ENCODE measurements at regions not wholly inside any gene's neighbourhood (a gene's known extent, or its start where the extent isn't known, plus 50 kb on each side); places are given as distances from the start of the nearest gene placed in this dataset.
"Not testable (repeated sequence)": the region's sequence is repeated elsewhere in the genome, so short reads cannot be mapped to it uniquely, and the experiment has no call there.

GRCh38 chr18:41872206-41872605, 82.8 kb upstream of the PIK3C3 start:
- Histone ChIP-seq H3K36me3 (no peaks in the 10 kb centered on the region), H3K27ac (no peak overlapping the region), H3K4me3 (no peak overlapping the region), H3K9me3 (no peaks in the 10 kb centered on the region), H3K4me1 (no peaks in the 10 kb centered on the region), H3K27me3 (no peaks in the 10 kb centered on the region)
- TF ChIP-seq POLR2AphosphoS5 (IDR thresholded peaks at IDR 0.05) (no peak), POLR2A (IDR thresholded peaks at IDR 0.05) (no peak), CTCF (IDR thresholded peaks at IDR 0.05) (no peak), EP300 (IDR thresholded peaks at IDR 0.05; ENCODE audit: low read depth) (no peak)
- no peak for DNase-seq
- intact Hi-C loops (cut with DNase I; ENCODE audit: low total_unique reads) (no loop called here), in situ Hi-C loops (cut with MboI; ENCODE audit: low pct_ligation_motif_present in 1 of 4, low pct_unique_long_range_greater_than_20kb in 1 of 4, low sequenced_read_pairs in 3 of 4) (loop anchor here in 1 of 4 donors (10.0 kb wide), 1 partner anchor 63 kb away; no protein-coding TSS in a partner anchor)

GRCh38 chr18:41871229-41872000, 83.6 kb upstream of the PIK3C3 start:
- Histone ChIP-seq H3K36me3 (no peaks in the 10 kb centered on the region), H3K9me3 (no peaks in the 10 kb centered on the region), H3K4me1 (no peaks in the 10 kb centered on the region), H3K27me3 (no peaks in the 10 kb centered on the region), H3K4me3 (no peak overlapping the region), H3K27ac (no peak overlapping the region)
- TF ChIP-seq POLR2A (IDR thresholded peaks at IDR 0.05) (no peak), POLR2AphosphoS5 (IDR thresholded peaks at IDR 0.05) (no peak), CTCF (IDR thresholded peaks at IDR 0.05) (no peak), EP300 (IDR thresholded peaks at IDR 0.05; ENCODE audit: low read depth) (no peak)
- 59% methylated on average over 7 of the region's 7 CpGs for WGBS, 2 donors (ENCODE audit: low coverage in 1 of 2)
- in situ Hi-C loops (cut with MboI; ENCODE audit: low pct_ligation_motif_present in 1 of 4, low pct_unique_long_range_greater_than_20kb in 1 of 4, low sequenced_read_pairs in 3 of 4) (loop anchor here in 1 of 4 donors (10.0 kb wide), 1 partner anchor 63 kb away; no protein-coding TSS in a partner anchor), intact Hi-C loops (cut with DNase I; ENCODE audit: low total_unique reads) (no loop called here)
- DNase-seq = no peak

- H3K36me3 ChIP-seq = no peaks in the 10 kb centered on the region
- in situ Hi-C loops (cut with MboI; ENCODE audit: low pct_ligation_motif_present in 1 of 4, low pct_unique_long_range_greater_than_20kb in 1 of 4, low sequenced_read_pairs in 3 of 4) (loop anchor here in 1 of 4 donors (10.0 kb wide), 1 partner anchor 64 kb away; no protein-coding TSS in a partner anchor), intact Hi-C loops (cut with DNase I; ENCODE audit: low total_unique reads) (no loop called here)
- no peak overlapping the region for H3K27ac ChIP-seq
- no peaks in the 10 kb centered on the region for H3K4me1 ChIP-seq
- TF ChIP-seq CTCF (IDR thresholded peaks at IDR 0.05) = no peak
- TF ChIP-seq POLR2A (IDR thresholded peaks at IDR 0.05) = no peak
- TF ChIP-seq EP300 (IDR thresholded peaks at IDR 0.05; ENCODE audit: low read depth) = no peak
- no peak for TF ChIP-seq POLR2AphosphoS5 (IDR thresholded peaks at IDR 0.05)
- no peak overlapping the region for H3K4me3 ChIP-seq
- H3K27me3 ChIP-seq = no peaks in the 10 kb centered on the region
- DNase-seq = no peak
- H3K9me3 ChIP-seq = no peaks in the 10 kb centered on the region
Measured at GRCh38 chr18:41870817-41871216, 84.2 kb upstream of the PIK3C3 start.

GRCh38 chr18:41870191-41870590, 84.8 kb upstream of the PIK3C3 start:
- WGBS, 2 donors (ENCODE audit: low coverage in 1 of 2) = 89 to 93% methylated on average over 2 of the region's 2 CpGs
- H3K9me3 ChIP-seq = no peaks in the 10 kb centered on the region
- H3K4me3 ChIP-seq = no peak overlapping the region
- TF ChIP-seq POLR2A (IDR thresholded peaks at IDR 0.05) = no peak
- no peak for TF ChIP-seq EP300 (IDR thresholded peaks at IDR 0.05; ENCODE audit: low read depth)
- no peak for TF ChIP-seq POLR2AphosphoS5 (IDR thresholded peaks at IDR 0.05)
- TF ChIP-seq CTCF (IDR thresholded peaks at IDR 0.05) = no peak
- in situ Hi-C loops (cut with MboI; ENCODE audit: low pct_ligation_motif_present in 1 of 4, low pct_unique_long_range_greater_than_20kb in 1 of 4, low sequenced_read_pairs in 3 of 4) (loop anchor here in 1 of 4 donors (10.0 kb wide), 1 partner anchor 65 kb away; no protein-coding TSS in a partner anchor), intact Hi-C loops (cut with DNase I; ENCODE audit: low total_unique reads) (no loop called here)
- no peak for DNase-seq
- H3K27me3 ChIP-seq = no peaks in the 10 kb centered on the region
- no peaks in the 10 kb centered on the region for H3K36me3 ChIP-seq
- H3K4me1 ChIP-seq = no peaks in the 10 kb centered on the region
- H3K27ac ChIP-seq = no peak overlapping the region

GRCh38 chr18:41865796-41866195, 89.2 kb upstream of the PIK3C3 start:
- DNase-seq; H3K4me3 ChIP-seq; H3K27me3 ChIP-seq; H3K4me1 ChIP-seq; H3K27ac ChIP-seq; in situ Hi-C loops (cut with MboI; ENCODE audit: low pct_ligation_motif_present in 1 of 4, low pct_unique_long_range_greater_than_20kb in 1 of 4, low sequenced_read_pairs in 3 of 4); H3K9me3 ChIP-seq; H3K36me3 ChIP-seq; intact Hi-C loops (cut with DNase I; ENCODE audit: low total_unique reads): not testable (repeated sequence)
- WGBS, 2 donors (ENCODE audit: low coverage in 1 of 2) = 94% methylated on average over 27 of the region's 27 CpGs; no CpG with 5 or more reads in 1 of the 2 donors
